Spleen (tissue), 11 donors: ENCODE measurements at regions not wholly inside any gene's neighbourhood (a gene's known extent, or its start where the extent isn't known, plus 50 kb on each side); places are given as distances from the start of the nearest gene placed in this dataset.

Source experiments
- DNase-seq: peaks from one replicate; pipeline ENCODE4 v3.0.0-alpha.2; 2020
- H3K27ac ChIP-seq, 8 donors: fragments of 200-600 bp; sonication (generic) in 7 of 8; 1 replicate in 4 of 8; 2 replicates in 4 of 8; pipeline versions ENCODE4 v1.5.0 to v1.8.0; 2016 to 2021; ENCODE audit warnings: inconsistent platforms in 4 of 8, mild to moderate bottlenecking in 4 of 8, moderate library complexity in 1 of 8
- H3K27me3 ChIP-seq, 7 donors: fragments of 200-600 bp; sonication (generic) in 6 of 7; replicated peaks in 1 of 7; 1 replicate in 4 of 7; 2 replicates in 3 of 7; pipeline versions ENCODE4 v1.5.0 to v1.8.0; 2016 to 2021; ENCODE audit warnings: inconsistent platforms in 3 of 7, mild to moderate bottlenecking in 1 of 7
- H3K36me3 ChIP-seq, 6 donors: fragments of 200-600 bp; sonication (generic) in 5 of 6; 1 replicate in 4 of 6; 2 replicates in 2 of 6; pipeline versions ENCODE4 v1.5.0 to v1.8.0; 2016 to 2021; ENCODE audit warnings: inconsistent platforms in 2 of 6
- H3K4me1 ChIP-seq, 6 donors: fragments of 200-600 bp; sonication (generic) in 5 of 6; 1 replicate in 3 of 6; 2 replicates in 3 of 6; pipeline versions ENCODE4 v1.5.0 to v1.8.0; 2016 to 2021; ENCODE audit warnings: inconsistent platforms in 3 of 6
- H3K4me3 ChIP-seq, 8 donors: fragments of 200-600 bp; sonication (generic) in 7 of 8; 1 replicate in 4 of 8; 2 replicates in 4 of 8; pipeline versions ENCODE4 v1.5.0 to v1.8.0; 2016 to 2021; ENCODE audit warnings: inconsistent platforms in 4 of 8, mild to moderate bottlenecking in 4 of 8, moderate library complexity in 2 of 8
- H3K9me3 ChIP-seq, 8 donors: fragments of 200-600 bp; sonication (generic) in 7 of 8; 1 replicate in 4 of 8; 2 replicates in 4 of 8; pipeline versions ENCODE4 v1.5.0 to v1.8.0; 2016 to 2021; ENCODE audit warnings: inconsistent platforms in 4 of 8
- CTCF ChIP-seq, 11 experiments: fragments of 200-600 bp in 7 of 11; fragments of 450-650 bp in 4 of 11; sonication (generic) in 4 of 11; IDR thresholded peaks in 8 of 11; conservative IDR thresholded peaks in 3 of 11; 1 replicate in 7 of 11; 2 replicates in 4 of 11; pipeline versions ENCODE4 v1.4.0 to v1.8.0; 2016 to 2021; ENCODE audit warnings: antibody characterized with exemption in 11 of 11, inconsistent platforms in 4 of 11, mild to moderate bottlenecking in 1 of 11
- POLR2A ChIP-seq, 3 donors: fragments of 450-650 bp; IDR thresholded peaks; one replicate each; pipeline ENCODE4 v1.5.1; 2017; ENCODE audit warnings: antibody characterized with exemption in 3 of 3, mild to moderate bottlenecking in 1 of 3
- POLR2AphosphoS5 ChIP-seq, 3 donors: sonication (generic); formaldehyde crosslinking; IDR thresholded peaks; one replicate each; pipeline ENCODE4 v1.5.1; 2017; ENCODE audit warnings: antibody characterized with exemption in 3 of 3
- WGBS, 5 donors: extraction: QIAGEN DNeasy Blood & Tissue Kit in 3 of 5; methylation state at CpG; one replicate each; pipeline versions ENCODE4 v1.1.5 to v1.1.7; 2013 to 2018; 5-methylcytosine and 5-hydroxymethylcytosine counted together
- intact Hi-C: fragments of 100-400 bp; cut with DNase I; formaldehyde crosslinking; loops from one replicate; pipeline ENCODE4 v1.15.0; 2023; ENCODE audit warnings: low total_unique reads
- donor health status: healthy with polysubstance abuse.
- donor health status: DM: no; HTN: no; CAD: no; lungs with moderate emphysema.
- donor health status: DM: no; HTN: no; CAD: no.
- donor health status: Bipolar disorder and iron deficiency.
- donor health status: healthy.
- donor health status: DM: no; HTN: no; CAD: no.
- donor health status: DM: yes; HTN: yes; CAD: no.

- Histone ChIP-seq H3K36me3 (no peaks in the 10 kb centered on the region), H3K27ac (no peak overlapping the region), H3K27me3 (no peaks in the 10 kb centered on the region), H3K4me1 (no peaks in the 10 kb centered on the region), H3K9me3 (peaks cover 0 to 11% (median 0%) of the 10 kb centered on the region in 8 donors), H3K4me3 (no peak overlapping the region)
- TF ChIP-seq POLR2AphosphoS5 (IDR thresholded peaks at IDR 0.05) = no peak
- no peak for TF ChIP-seq POLR2A (IDR thresholded peaks at IDR 0.05)
- TF ChIP-seq CTCF (IDR thresholded peaks at IDR 0.05 in 8 of 11, conservative IDR thresholded peaks at IDR 0.05 in 3 of 11) = no peak
- WGBS, 5 donors = 81 to 95% (median 88%) methylated on average over 2 of the region's 2 CpGs
- no peak for DNase-seq
- intact Hi-C loops = no loop called here
Observed at GRCh38 chr13:65155861-65156260, 2074.3 kb downstream of the PCDH9 start.

- no peak for DNase-seq
- Histone ChIP-seq H3K36me3 (no peaks in the 10 kb centered on the region), H3K27ac (no peak overlapping the region), H3K27me3 (no peaks in the 10 kb centered on the region), H3K4me1 (no peaks in the 10 kb centered on the region), H3K9me3 (peaks cover 0 to 16% (median 2%) of the 10 kb centered on the region in 8 donors), H3K4me3 (no peak overlapping the region)
- no peak for TF ChIP-seq CTCF (IDR thresholded peaks at IDR 0.05 in 8 of 11, conservative IDR thresholded peaks at IDR 0.05 in 3 of 11)
- TF ChIP-seq POLR2A (IDR thresholded peaks at IDR 0.05) = no peak
- TF ChIP-seq POLR2AphosphoS5 (IDR thresholded peaks at IDR 0.05) = no peak
- intact Hi-C loops = no loop called here
- WGBS, 5 donors = 76 to 87% (median 83%) methylated on average over 5 of the region's 5 CpGs
Observed at GRCh38 chr13:65154661-65155447, 2075.3 kb downstream of the PCDH9 start.

- Histone ChIP-seq H3K4me1 (no peaks in the 10 kb centered on the region), H3K27ac (no peak overlapping the region), H3K4me3 (no peak overlapping the region), H3K9me3 (peaks cover 0 to 22% (median 7%) of the 10 kb centered on the region in 8 donors), H3K36me3 (no peaks in the 10 kb centered on the region), H3K27me3 (no peaks in the 10 kb centered on the region)
- intact Hi-C loops = no loop called here
- peak; percentile 64 for DNase-seq
- TF ChIP-seq POLR2AphosphoS5 (IDR thresholded peaks at IDR 0.05) (no peak), POLR2A (IDR thresholded peaks at IDR 0.05) (no peak)
- 92 to 95% (median 93%) methylated on average over 25 to 37 of the region's 37 CpGs for WGBS, 5 donors
Observed at GRCh38 chr13:65149687-65150086, 2080.4 kb downstream of the PCDH9 start.

GRCh38 chr13:65143920-65144319 is 2086.2 kb downstream of the PCDH9 start:
- Histone ChIP-seq H3K27ac (no peak overlapping the region), H3K36me3 (no peaks in the 10 kb centered on the region), H3K9me3 (peaks cover 0 to 20% (median 0%) of the 10 kb centered on the region in 8 donors), H3K4me1 (no peaks in the 10 kb centered on the region), H3K27me3 (no peaks in the 10 kb centered on the region), H3K4me3 (no peak overlapping the region)
- WGBS, 5 donors = 83 to 93% (median 87%) methylated on average over 3 of the region's 3 CpGs
- no peak for TF ChIP-seq POLR2AphosphoS5 (IDR thresholded peaks at IDR 0.05)
- DNase-seq = no peak
- intact Hi-C loops = no loop called here

GRCh38 chr13:65133094-65133493 is 2097.0 kb downstream of the PCDH9 start:
- no peak for DNase-seq
- Histone ChIP-seq H3K27ac (no peak overlapping the region), H3K36me3 (no peaks in the 10 kb centered on the region), H3K9me3 (peaks cover 0 to 5% (median 0%) of the 10 kb centered on the region in 8 donors), H3K27me3 (no peaks in the 10 kb centered on the region), H3K4me3 (no peak overlapping the region), H3K4me1 (no peaks in the 10 kb centered on the region)
- TF ChIP-seq POLR2A (IDR thresholded peaks at IDR 0.05) (no peak), POLR2AphosphoS5 (IDR thresholded peaks at IDR 0.05) (no peak)
- intact Hi-C loops = no loop called here
- WGBS, 5 donors = 76 to 84% (median 80%) methylated on average over 7 of the region's 7 CpGs
